ENCODE measurements at regions not wholly inside any gene's neighbourhood (a gene's known extent, or its start where the extent isn't known, plus 50 kb on each side); places are given as distances from the start of the nearest gene placed in this dataset.

DNA sequence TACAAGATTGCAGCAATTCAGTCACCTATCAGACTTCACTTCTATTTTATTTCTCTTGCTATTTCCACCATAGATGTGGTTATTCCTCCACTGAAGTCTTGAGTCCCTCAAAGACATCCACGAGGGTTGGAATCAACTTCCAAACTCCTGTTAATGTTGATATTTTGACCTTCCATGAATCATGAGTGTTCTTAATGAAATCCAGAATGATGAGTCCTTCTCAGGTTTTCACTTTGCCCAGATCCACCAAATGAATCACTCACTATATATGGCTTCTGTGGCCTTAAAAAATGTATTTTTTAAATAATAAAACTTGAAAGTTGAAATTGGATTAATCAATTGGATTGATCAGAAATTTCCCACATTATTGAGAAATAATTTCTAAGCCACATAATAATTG, 1821.0 kb downstream of the EFNA5 start:
- no peak overlapping the region for H3K4me3 ChIP-seq (ENCODE audit: low read depth in 1 of 2, low read length in 1 of 2)
- no peaks in the 10 kb centered on the region for H3K9me3 ChIP-seq
- H3K27ac ChIP-seq = no peak overlapping the region
- no peaks in the 10 kb centered on the region for H3K4me1 ChIP-seq (ENCODE audit: control insufficient read depth in 1 of 2, insufficient read depth in 1 of 2, low read depth in 1 of 2, low read length in 1 of 2)
- H3K27me3 ChIP-seq = no peaks in the 10 kb centered on the region
- TF ChIP-seq, protein P1, sequence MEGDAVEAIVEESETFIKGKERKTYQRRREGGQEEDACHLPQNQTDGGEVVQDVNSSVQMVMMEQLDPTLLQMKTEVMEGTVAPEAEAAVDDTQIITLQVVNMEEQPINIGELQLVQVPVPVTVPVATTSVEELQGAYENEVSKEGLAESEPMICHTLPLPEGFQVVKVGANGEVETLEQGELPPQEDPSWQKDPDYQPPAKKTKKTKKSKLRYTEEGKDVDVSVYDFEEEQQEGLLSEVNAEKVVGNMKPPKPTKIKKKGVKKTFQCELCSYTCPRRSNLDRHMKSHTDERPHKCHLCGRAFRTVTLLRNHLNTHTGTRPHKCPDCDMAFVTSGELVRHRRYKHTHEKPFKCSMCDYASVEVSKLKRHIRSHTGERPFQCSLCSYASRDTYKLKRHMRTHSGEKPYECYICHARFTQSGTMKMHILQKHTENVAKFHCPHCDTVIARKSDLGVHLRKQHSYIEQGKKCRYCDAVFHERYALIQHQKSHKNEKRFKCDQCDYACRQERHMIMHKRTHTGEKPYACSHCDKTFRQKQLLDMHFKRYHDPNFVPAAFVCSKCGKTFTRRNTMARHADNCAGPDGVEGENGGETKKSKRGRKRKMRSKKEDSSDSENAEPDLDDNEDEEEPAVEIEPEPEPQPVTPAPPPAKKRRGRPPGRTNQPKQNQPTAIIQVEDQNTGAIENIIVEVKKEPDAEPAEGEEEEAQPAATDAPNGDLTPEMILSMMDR (IDR thresholded peaks at IDR 0.05) = no peak
- H3K36me3 ChIP-seq = no peaks in the 10 kb centered on the region

DNA sequence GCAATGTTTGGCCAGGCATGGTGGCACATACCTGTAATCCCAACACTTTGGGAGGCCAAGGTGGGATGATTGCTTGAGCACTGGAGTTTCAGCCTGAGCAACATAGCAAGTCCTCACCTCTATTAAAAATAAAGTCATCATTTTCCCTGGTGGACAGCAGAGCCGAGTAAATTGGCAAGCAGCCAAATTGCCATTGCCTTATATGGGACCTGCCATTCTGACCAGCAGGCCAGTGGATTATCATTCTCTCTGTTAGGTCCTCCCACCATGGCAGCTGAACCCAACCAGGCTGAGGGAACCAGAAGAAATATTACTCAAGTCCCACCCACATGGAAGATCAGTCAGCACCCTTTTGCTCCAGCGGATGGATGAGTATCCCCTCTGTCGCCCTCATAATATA, 1829.9 kb downstream of the EFNA5 start:
- Histone ChIP-seq H3K27me3 (no peaks in the 10 kb centered on the region), H3K27ac (no peak overlapping the region), H3K4me1 (ENCODE audit: control insufficient read depth in 1 of 2, insufficient read depth in 1 of 2, low read depth in 1 of 2, low read length in 1 of 2) (no peaks in the 10 kb centered on the region), H3K36me3 (no peaks in the 10 kb centered on the region), H3K9me3 (no peaks in the 10 kb centered on the region), H3K4me3 (ENCODE audit: low read depth in 1 of 2, low read length in 1 of 2) (no peak overlapping the region)
- TF ChIP-seq, protein P1 (IDR thresholded peaks at IDR 0.05) = no peak

DNA sequence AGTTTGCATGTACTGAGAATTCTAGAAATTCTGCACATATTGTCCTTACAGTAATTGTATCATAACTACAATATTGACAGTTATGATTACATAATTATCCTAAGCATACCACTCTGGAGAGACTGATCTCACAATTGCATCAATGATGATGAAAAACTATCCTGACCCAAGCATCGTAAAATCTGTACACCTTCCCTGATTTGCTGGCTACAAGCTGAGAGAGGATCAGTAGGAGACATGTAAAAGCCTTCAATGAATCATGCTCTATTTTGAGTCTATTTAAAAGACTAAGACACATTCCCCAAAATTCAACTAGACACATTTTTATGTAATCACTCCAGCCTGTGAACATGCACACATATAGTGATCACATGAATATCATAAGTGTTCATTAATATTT, 1833.8 kb downstream of the EFNA5 start:
- TF ChIP-seq, protein P1 (IDR thresholded peaks at IDR 0.05) = no peak
- H3K36me3 ChIP-seq = no peaks in the 10 kb centered on the region
- H3K9me3 ChIP-seq = no peaks in the 10 kb centered on the region
- no peaks in the 10 kb centered on the region for H3K27me3 ChIP-seq
- H3K27ac ChIP-seq = no peak overlapping the region
- H3K4me1 ChIP-seq (ENCODE audit: control insufficient read depth in 1 of 2, insufficient read depth in 1 of 2, low read depth in 1 of 2, low read length in 1 of 2) = no peaks in the 10 kb centered on the region
- H3K4me3 ChIP-seq (ENCODE audit: low read depth in 1 of 2, low read length in 1 of 2) = no peak overlapping the region

DNA sequence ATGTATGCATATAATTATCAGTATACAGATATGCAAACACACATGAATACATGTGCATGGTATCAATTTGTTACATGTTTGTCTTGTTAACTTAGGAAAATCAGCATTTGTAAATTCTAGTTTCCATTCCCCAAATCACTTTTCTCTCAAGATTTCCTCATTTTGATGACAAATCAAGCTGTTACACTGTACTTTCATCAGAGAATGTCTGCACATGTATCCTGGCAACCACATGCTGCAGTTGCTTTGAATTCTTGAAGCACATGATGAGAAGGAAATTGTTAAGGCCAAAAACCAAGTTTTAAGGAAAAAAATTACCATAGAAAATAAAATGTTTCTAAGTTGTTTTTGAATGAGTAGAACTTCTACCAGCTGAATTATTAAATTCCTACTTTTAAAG, 1834.5 kb downstream of the EFNA5 start:
- TF ChIP-seq, protein P1 (IDR thresholded peaks at IDR 0.05) = no peak
- H3K27ac ChIP-seq = no peak overlapping the region
- H3K36me3 ChIP-seq = no peaks in the 10 kb centered on the region
- no peak overlapping the region for H3K4me3 ChIP-seq (ENCODE audit: low read depth in 1 of 2, low read length in 1 of 2)
- no peaks in the 10 kb centered on the region for H3K4me1 ChIP-seq (ENCODE audit: control insufficient read depth in 1 of 2, insufficient read depth in 1 of 2, low read depth in 1 of 2, low read length in 1 of 2)
- H3K27me3 ChIP-seq = no peaks in the 10 kb centered on the region
- no peaks in the 10 kb centered on the region for H3K9me3 ChIP-seq

DNA sequence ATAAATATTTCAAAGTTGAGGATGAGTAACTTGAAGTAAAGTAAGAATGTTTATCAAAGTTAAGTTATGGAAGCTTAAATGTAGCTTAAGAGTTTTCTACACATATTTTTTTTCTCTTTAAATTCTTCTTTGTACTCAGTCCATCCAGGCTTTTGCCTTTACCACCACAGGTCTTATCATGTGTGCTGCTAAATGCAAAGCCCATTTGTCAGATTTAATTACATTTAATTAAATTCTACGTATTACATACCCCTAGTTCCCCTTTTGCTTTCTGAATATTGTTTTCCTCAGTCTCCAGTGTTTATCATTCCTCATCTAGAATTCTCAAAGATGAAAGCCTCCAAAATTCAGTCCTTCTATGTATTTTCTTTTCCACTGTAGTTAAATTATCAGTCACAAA, 1841.9 kb downstream of the EFNA5 start:
- Histone ChIP-seq H3K4me3 (ENCODE audit: low read depth in 1 of 2, low read length in 1 of 2) (no peak overlapping the region), H3K36me3 (no peaks in the 10 kb centered on the region), H3K27me3 (no peaks in the 10 kb centered on the region), H3K4me1 (ENCODE audit: control insufficient read depth in 1 of 2, insufficient read depth in 1 of 2, low read depth in 1 of 2, low read length in 1 of 2) (no peaks in the 10 kb centered on the region), H3K27ac (no peak overlapping the region), H3K9me3 (peaks cover 2% of the 10 kb centered on the region)
- TF ChIP-seq, protein P1 (IDR thresholded peaks at IDR 0.05) = no peak

DNA sequence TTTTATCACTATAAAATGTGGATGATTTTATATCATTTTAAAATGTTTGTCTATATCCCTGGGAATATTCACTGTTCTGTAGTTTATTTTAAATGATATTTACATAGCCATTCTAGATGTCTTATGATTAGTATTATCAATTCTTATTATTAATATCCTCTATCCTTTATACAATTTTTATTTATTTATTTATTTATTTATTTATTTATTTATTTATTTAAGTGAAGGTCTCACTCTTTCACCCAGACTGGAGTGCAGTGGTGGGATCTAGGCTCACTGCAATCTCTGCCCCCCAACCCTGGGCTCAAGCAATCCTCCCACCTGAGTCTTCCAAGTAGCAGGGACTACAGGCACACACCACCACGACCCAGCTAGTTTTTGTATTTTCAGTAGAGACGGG, 1848.9 kb downstream of the EFNA5 start:
- Histone ChIP-seq H3K4me1 (ENCODE audit: control insufficient read depth in 1 of 2, insufficient read depth in 1 of 2, low read depth in 1 of 2, low read length in 1 of 2) (no peaks in the 10 kb centered on the region), H3K36me3 (no peaks in the 10 kb centered on the region)
- TF ChIP-seq, protein P1 (IDR thresholded peaks at IDR 0.05) = no peak

More for the DNA sequence above, 1848.9 kb downstream of the EFNA5 start:
- no peak overlapping the region for H3K4me3 ChIP-seq (ENCODE audit: low read depth in 1 of 2, low read length in 1 of 2)
- no peak overlapping the region for H3K27ac ChIP-seq
- H3K9me3 ChIP-seq = peaks cover 2% of the 10 kb centered on the region
- no peaks in the 10 kb centered on the region for H3K27me3 ChIP-seq

All from neutrophil (primary cell).